ENCODE measurements at regions not wholly inside any gene's neighbourhood (a gene's known extent, or its start where the extent isn't known, plus 50 kb on each side); places are given as distances from the start of the nearest gene placed in this dataset.

- no peak overlapping the region for H3K27ac Mint-ChIP-seq
- H3K4me1 Mint-ChIP-seq: peaks cover 13% of the 10 kb centered on the region
- TF ChIP-seq, protein P1, sequence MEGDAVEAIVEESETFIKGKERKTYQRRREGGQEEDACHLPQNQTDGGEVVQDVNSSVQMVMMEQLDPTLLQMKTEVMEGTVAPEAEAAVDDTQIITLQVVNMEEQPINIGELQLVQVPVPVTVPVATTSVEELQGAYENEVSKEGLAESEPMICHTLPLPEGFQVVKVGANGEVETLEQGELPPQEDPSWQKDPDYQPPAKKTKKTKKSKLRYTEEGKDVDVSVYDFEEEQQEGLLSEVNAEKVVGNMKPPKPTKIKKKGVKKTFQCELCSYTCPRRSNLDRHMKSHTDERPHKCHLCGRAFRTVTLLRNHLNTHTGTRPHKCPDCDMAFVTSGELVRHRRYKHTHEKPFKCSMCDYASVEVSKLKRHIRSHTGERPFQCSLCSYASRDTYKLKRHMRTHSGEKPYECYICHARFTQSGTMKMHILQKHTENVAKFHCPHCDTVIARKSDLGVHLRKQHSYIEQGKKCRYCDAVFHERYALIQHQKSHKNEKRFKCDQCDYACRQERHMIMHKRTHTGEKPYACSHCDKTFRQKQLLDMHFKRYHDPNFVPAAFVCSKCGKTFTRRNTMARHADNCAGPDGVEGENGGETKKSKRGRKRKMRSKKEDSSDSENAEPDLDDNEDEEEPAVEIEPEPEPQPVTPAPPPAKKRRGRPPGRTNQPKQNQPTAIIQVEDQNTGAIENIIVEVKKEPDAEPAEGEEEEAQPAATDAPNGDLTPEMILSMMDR (IDR thresholded peaks at IDR 0.05; ENCODE audit: unreplicated experiment): no peak
- H3K4me3 Mint-ChIP-seq: no peak overlapping the region
- DNase-seq (ENCODE audit: low spot score in 2 of 2, unreplicated experiment in 2 of 2): no peak
- H3K9me3 Mint-ChIP-seq: no peaks in the 10 kb centered on the region
- no peaks in the 10 kb centered on the region for H3K36me3 Mint-ChIP-seq
- H3K27me3 Mint-ChIP-seq (ENCODE audit: low read depth): peaks cover 9% of the 10 kb centered on the region
Measured at GRCh38 chr19:30731591-30731990, 359.4 kb downstream of the ZNF536 start.

DNA sequence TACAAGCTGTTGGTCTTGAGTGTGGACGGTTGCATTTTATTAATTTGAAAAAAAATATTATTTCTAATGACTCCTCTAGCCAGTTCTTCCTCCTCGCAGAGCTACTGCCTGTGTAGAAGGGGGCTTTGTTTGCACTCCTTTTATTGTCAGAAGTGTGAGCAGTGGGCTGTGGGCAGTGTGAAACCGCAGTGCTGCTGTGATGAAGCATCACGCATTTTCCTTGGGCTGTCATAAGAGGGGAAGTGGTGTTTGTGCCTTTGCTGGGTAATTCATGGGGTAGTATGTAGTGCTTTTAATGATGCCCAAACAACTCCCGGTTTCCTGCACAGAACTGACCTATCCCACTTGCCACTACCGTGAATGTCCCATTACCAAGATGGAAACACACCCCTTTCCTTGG lies 357.3 kb downstream of the ZNF536 start:
- H3K27me3 Mint-ChIP-seq (ENCODE audit: low read depth): peaks cover 23% of the 10 kb centered on the region
- no peaks in the 10 kb centered on the region for H3K36me3 Mint-ChIP-seq
- DNase-seq (ENCODE audit: low spot score in 2 of 2, unreplicated experiment in 2 of 2): no peak
- no peaks in the 10 kb centered on the region for H3K9me3 Mint-ChIP-seq
- H3K4me3 Mint-ChIP-seq: no peak overlapping the region
- H3K27ac Mint-ChIP-seq: no peak overlapping the region
- peaks cover 6% of the 10 kb centered on the region for H3K4me1 Mint-ChIP-seq
- TF ChIP-seq, protein P1 (IDR thresholded peaks at IDR 0.05; ENCODE audit: unreplicated experiment): no peak

DNA sequence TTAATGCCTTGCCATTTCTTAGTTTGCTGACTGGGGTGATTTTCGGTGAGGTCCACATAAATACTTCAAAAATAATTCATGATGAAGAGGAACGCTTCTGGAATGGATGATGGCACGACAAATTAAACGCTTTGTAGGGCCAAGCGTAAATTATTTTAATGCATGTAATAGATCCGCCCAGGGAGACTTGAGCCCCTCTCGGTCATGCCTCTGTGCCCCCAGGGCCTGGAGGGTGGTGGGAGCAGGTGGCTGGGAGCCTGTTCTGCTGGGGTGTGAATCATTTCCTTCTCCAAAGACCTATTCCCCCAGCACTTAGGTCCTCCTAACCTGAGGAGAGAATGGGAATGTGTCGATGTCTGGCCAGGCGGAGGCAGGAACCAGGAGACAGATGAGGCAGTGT lies 350.6 kb downstream of the ZNF536 start:
- Mint-ChIP-seq H3K4me1 (peaks cover 26% of the 10 kb centered on the region), H3K27ac (no peak overlapping the region), H3K27me3 (ENCODE audit: low read depth) (peaks cover 26% of the 10 kb centered on the region), H3K4me3 (no peak overlapping the region), H3K9me3 (no peaks in the 10 kb centered on the region), H3K36me3 (no peaks in the 10 kb centered on the region)
- TF ChIP-seq, protein P1 (IDR thresholded peaks at IDR 0.05; ENCODE audit: unreplicated experiment): no peak
- no peak for DNase-seq (ENCODE audit: low spot score in 2 of 2, unreplicated experiment in 2 of 2)

GRCh38 chr19:30722186-30722585 lies 350.0 kb downstream of the ZNF536 start:
- no peak overlapping the region for H3K4me3 Mint-ChIP-seq
- no peaks in the 10 kb centered on the region for H3K36me3 Mint-ChIP-seq
- H3K27me3 Mint-ChIP-seq (ENCODE audit: low read depth): peaks cover 23% of the 10 kb centered on the region

GRCh38 chr19:30719999-30720345 lies 347.8 kb downstream of the ZNF536 start:
- Mint-ChIP-seq H3K27ac (peak overlapping the region; percentile 68), H3K9me3 (no peaks in the 10 kb centered on the region), H3K4me1 (peaks cover 26% of the 10 kb centered on the region), H3K27me3 (ENCODE audit: low read depth) (peaks cover 18% of the 10 kb centered on the region), H3K36me3 (no peaks in the 10 kb centered on the region), H3K4me3 (peak overlapping the region; percentile 66)
- no peak for DNase-seq (ENCODE audit: low spot score in 2 of 2, unreplicated experiment in 2 of 2)
- TF ChIP-seq, protein P1 (IDR thresholded peaks at IDR 0.05; ENCODE audit: unreplicated experiment): no peak

More at GRCh38 chr19:30722186-30722585, 350.0 kb downstream of the ZNF536 start:
- TF ChIP-seq, protein P1 (IDR thresholded peaks at IDR 0.05; ENCODE audit: unreplicated experiment): no peak
- no peaks in the 10 kb centered on the region for H3K9me3 Mint-ChIP-seq
- DNase-seq (ENCODE audit: low spot score in 2 of 2, unreplicated experiment in 2 of 2): no peak
- H3K4me1 Mint-ChIP-seq: peaks cover 26% of the 10 kb centered on the region
- H3K27ac Mint-ChIP-seq: no peak overlapping the region

All from mesothelial cell of epicardium (in vitro differentiated cells).